ENCODE measurements at regions not wholly inside any gene's neighbourhood (a gene's known extent, or its start where the extent isn't known, plus 50 kb on each side); places are given as distances from the start of the nearest gene placed in this dataset.

GRCh38 chr5:2153802-2154201, 271.1 kb upstream of the IRX4 start:
- TF ChIP-seq CTCF (conservative IDR thresholded peaks at IDR 0.05; ENCODE audit: low read depth, low read length) = no peak
- TF ChIP-seq EZH2 (IDR thresholded peaks at IDR 0.05; ENCODE audit: low read length, unreplicated experiment) = no peak
